ENCODE measurements at regions not wholly inside any gene's neighbourhood (a gene's known extent, or its start where the extent isn't known, plus 50 kb on each side); places are given as distances from the start of the nearest gene placed in this dataset.

GRCh38 chr1:175894581-175894980 lies 151.2 kb upstream of the TNR start:
- no peak for DNase-seq (ENCODE audit: extremely low read depth, low read depth)

DNA sequence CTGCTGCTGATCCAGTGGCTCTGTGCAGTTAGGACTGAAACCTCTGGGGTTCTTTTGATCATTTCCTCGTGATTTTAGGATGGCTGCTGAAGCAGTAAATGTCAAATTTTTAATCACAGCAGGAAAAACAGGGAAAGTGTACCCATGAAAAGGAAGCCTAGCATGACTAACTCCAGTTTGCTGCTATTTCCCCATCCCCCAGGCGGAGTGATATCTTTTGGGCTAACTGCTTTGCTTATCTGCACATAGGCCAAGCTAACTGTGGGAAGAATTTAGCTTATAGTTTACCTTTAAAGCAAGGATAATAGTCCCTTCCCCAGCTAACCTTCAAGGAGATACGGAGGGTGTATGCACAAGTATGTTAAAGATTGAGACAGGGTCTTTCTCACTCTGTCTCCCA lies 149.8 kb upstream of the TNR start:
- no peak for DNase-seq (ENCODE audit: extremely low read depth, low read depth)

DNA sequence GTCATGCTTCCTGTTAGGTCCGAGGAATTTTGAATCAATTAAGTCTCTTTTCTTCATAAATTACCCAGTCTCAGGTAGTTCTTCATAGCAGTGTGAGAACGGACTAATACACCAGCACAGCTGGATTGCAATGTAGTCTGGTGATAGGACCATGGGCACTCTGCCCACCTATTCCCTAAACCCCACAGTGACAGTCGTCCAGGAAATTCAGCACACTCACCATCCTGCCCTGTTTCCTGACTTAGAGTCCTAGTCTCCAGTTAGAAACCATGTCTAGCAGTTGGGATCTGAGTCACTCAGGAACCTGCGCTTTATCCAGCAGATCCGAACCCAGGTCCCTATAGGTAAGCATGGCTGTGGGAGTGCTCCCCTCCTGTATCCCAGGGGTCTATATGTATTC lies 149.3 kb upstream of the TNR start:
- no peak for DNase-seq (ENCODE audit: extremely low read depth, low read depth)

- no peak for DNase-seq (ENCODE audit: extremely low read depth, low read depth)
Observed at GRCh38 chr1:175891783-175892309, 148.5 kb upstream of the TNR start.

DNA sequence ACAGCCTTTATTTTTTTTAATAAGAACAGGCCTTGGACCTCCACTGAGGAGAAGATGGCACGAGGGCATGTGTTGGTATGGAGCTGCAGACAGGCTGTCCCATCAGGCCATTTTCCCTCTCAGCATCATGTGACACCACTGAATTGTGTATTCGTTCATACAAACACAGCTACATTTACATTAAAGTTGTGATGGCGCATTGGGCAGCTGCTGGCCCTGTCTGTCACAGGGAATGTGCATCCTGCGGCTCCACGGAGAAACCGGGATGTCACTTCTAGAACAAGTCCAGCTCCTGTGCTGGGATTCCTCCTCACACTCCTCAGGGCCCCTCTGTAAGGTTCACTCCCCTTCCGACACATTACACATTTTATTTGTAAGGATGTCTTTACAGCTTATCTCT lies 147.6 kb upstream of the TNR start:
- no peak for DNase-seq (ENCODE audit: extremely low read depth, low read depth)

GRCh38 chr1:175889848-175890247 lies 146.5 kb upstream of the TNR start:
- DNase-seq (ENCODE audit: extremely low read depth, low read depth): no peak

DNA sequence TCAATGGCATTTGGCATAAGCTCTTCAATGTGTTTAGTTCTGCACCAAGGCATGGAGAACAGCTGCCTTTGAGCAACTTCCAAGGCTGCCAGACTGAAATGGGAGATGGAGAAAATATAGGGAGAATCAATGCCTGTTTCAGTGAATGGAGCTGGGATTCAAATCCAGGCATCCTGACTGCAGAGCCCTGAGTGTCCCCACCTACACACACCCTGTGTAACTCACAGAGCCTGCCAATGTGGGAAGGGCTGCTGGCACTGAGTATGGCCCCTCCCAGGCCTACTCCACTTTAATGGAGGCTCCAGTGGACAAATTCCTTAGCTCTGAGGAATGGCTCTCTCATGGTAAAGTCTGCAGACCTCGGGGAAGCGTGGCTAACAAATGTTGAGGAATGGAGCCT lies 145.6 kb upstream of the TNR start:
- no peak for DNase-seq (ENCODE audit: extremely low read depth, low read depth)

- DNase-seq (ENCODE audit: extremely low read depth, low read depth): peak; percentile 70
Observed at GRCh38 chr1:175887981-175888428, 144.6 kb upstream of the TNR start.

DNA sequence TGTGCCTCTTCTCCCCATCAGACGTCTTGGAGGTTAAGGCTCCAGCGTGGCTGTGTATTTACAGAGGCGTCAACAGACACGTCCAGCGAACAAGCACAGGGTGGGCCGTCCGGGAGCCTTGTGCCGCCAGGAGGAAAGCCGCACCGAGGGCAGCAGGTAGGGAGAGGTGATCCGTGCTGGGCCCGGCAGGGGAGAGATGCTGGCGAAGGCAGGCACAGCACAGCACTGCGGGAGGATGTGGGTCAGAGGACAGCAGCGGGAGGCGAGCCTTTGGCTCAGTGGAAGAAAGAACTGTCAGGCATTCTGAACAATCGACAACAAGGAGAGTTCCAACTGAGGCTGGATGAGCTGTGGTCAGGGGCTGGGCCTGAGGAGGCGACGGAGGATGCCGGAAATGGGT lies 144.1 kb upstream of the TNR start:
- no peak for DNase-seq (ENCODE audit: extremely low read depth, low read depth)

DNA sequence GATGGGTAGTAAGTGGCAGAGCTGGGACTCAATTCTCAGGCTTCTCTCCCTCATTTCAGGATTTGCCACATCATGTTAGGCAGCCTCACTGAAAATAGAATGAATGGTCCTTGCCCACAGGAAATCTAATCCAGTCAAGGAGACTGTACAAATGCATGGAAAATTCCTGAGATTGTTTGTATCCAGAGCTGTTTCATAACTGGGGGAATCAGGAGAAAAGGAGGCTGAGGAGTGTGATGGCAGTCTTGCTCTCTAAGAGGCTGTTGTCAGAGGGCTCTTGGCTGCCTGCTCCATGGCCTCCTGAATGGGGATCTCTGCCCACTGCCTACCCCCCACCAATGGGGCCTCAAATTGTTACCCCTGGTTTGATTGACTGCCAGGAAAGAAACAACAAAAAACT lies 141.9 kb upstream of the TNR start:
- DNase-seq (ENCODE audit: extremely low read depth, low read depth): no peak

DNA sequence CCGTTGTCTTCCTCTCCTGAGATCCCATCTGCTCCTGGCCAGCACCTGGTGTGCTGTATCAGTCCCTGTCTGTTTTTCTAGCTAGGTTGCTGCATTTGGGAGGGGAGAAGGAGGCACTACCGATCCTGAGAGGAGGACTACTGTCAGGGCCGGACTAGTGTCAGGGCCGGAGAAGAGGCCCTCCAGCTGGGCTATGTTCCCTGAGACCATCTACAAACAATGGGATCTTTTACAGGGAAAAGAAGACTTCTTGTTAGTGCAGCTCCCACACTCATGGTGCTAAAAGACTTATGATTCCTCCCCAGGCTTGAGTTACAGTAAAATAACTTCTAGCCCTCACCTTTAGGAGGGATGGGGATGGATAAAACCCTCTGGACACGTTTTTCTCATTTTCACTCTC lies 141.0 kb upstream of the TNR start:
- DNase-seq (ENCODE audit: extremely low read depth, low read depth): no peak

DNA sequence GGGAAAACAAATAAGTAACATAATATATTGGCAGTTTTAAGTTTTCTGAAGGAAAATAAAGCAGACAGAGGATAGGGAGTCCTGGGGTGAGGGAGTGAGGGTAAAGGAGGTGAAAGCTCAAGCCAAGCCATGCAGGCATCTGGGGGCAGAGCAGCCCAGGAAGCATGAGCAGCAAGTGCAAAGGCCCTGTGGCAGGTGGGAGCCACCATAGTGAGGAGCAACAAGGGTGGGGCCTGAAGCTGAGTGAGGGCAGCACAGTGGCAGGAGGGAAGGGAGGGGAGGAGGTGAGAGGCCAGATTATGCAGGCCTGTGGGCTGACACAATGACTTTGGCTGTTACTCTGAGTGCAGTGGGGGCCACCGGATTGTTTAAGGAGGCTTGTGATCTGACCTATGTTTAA lies 138.8 kb upstream of the TNR start:
- no peak for DNase-seq (ENCODE audit: extremely low read depth, low read depth)

DNA sequence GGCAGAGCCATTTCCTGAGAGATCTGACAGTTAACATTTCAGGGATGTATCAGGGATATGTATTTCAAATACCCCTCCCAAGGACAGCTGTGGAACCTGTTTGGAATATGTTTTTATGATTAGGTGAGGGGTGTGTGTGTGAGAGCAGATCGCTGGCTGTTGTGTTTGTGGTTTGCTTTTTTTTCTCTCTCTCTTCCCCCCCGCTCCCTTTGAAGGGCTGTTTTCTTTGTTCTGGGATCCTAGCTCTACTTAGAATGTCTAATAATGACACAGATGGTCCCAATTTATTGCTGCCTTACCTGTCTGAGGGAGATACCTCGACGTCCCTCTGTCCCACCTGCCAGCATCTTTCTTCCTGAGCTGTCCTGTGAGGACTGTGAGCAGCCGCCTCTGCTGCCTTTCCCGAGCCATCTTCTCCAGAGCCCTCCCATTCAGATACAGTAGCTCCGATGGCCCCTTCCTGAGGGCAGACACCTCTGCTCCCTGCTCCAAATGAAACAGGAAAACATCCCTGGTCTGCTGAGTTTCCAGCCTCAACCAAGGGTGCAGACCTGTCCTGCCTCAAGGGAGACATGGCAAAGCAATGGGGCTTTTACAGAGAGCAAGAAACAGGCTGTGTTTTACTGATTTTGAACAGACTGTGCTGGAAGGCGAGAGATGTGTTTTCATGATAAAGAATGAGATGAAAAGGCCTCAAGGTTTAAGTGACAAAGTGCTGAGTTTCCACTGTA lies 138.0 kb upstream of the TNR start:
- DNase-seq (ENCODE audit: extremely low read depth, low read depth): no peak

DNA sequence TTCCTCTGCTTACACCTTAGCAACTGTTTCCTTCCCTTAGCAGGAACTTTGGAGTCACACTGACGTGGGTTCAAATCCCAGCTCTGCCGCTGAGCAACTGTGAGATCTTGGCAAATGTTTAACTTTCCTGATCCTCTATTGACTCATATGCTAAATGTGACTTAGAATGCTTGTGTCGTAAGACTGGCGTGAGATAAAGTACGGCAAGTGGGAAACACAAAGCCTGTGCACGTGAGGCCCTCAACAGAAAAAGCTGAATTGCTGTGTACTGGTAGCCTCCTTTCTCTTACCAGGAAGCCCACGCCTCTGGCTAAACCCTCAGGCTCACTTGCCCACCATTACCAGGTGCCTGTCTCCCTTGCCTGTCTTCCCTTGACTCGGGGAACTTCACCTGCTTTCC lies 135.4 kb upstream of the TNR start:
- no peak for DNase-seq (ENCODE audit: extremely low read depth, low read depth)

DNA sequence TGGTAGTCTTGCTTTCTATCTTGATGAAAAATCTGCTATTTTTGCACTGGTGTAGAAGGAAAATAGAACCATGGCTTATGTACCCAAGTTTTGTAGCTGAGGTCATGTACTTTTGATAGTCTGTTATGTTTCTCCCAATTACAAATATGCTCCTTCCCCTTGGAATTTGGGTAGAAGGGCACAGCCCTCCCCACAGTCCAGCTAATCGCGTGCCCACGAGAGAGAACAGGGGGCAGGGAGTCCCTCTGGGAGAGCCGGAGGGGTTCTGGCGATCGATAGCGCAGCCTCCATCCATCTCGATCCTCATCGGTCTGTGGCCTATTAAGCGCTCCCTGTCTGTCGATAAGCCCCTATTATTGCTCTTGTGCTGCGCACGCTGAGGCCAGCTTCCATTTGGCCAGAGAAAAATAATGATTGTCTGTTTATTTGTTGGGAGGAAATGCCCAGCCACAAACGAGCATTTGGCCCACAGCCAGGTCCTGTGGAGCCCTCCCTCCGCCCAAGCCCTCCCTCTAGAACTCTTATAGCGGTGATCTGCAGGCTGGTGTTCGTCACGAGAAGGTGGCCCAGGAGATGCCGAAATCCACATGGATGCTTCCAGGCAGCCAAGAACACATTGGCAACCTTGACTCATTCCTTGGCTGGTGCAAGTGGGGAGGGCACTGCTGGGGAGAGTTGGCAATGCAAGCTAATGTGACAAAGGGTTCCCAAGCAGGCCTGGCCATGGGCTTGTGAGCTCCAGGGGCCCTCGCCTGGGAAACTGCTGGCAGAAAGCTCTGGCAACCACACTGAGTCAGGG lies 134.7 kb upstream of the TNR start:
- DNase-seq (ENCODE audit: extremely low read depth, low read depth): no peak

- DNase-seq (ENCODE audit: extremely low read depth, low read depth): no peak
Observed at GRCh38 chr1:175875556-175875955, 132.2 kb upstream of the TNR start.

- no peak for DNase-seq (ENCODE audit: extremely low read depth, low read depth)
Observed at GRCh38 chr1:175874081-175874480, 130.7 kb upstream of the TNR start.

DNA sequence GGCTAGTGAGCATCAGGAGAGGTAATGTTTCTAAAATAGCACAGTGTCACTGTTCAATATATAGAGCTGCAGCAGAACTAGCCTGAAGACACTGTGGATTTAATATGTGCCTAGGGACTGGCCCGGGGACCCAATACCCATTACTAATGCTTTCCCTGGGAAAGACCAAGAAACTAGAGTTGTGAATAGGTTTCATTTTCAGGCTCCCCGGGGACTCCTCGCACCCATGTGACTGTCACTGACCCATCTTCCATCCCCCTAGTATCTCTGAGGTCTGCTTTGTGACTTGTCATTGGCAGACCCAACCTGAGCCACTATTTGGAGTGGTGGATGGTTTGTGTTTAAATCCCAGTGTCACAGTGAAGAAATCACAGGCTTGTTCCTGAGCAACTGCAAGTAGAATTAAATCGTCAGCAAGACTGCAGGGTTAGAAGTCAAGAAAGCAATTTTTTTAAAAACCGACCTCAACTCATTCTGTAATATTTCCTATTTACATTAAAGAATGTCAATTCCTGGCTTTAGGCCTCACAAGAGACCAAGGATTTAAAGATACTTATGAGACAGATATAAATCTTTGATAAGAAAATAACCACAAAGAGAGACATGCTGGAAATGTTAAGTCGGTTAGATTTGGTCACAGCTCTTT lies 130.0 kb upstream of the TNR start:
- DNase-seq (ENCODE audit: extremely low read depth, low read depth): no peak

DNA sequence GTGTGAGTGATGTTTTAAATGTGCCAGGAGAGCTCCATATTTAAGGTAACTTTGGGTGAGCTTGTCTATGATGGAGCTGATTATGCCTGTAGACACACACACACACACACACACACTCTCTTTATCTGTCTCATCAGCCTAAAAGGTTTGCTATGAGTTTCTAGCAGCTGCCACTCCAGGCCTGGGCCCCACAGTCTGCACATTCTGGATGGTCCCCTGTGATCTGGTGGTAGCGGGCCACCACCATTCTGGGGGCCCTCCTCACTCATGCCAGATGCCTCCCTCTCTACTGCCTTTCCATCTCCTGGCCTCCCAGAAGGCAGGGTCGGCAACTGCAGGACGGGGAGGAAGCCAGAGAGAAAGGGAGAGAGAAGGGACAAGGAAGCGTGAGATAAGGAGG lies 129.2 kb upstream of the TNR start:
- DNase-seq (ENCODE audit: extremely low read depth, low read depth): no peak

DNA sequence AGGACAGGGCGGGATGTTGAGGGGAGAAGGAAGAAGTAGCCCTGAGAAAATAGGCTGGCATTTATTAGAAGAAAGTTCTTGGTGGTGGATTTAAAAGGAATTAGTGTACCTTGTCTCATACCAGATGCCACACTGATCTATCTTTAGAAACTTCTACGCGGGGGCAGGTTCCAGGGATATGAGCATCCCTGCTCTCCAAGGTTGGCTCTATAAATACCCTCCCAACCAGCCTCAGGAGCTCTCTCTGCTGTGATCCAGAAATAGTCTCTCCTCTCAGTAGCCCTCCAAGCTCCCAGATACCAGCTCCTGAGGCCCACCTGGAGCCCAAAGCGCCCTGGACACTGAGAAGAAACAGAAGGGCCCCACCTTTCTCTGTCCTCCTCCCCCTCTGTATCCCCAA lies 128.3 kb upstream of the TNR start:
- DNase-seq (ENCODE audit: extremely low read depth, low read depth): no peak

GRCh38 chr1:175870217-175870616 lies 126.8 kb upstream of the TNR start:
- no peak for DNase-seq (ENCODE audit: extremely low read depth, low read depth)

GRCh38 chr1:175866776-175867175 lies 123.4 kb upstream of the TNR start:
- DNase-seq (ENCODE audit: extremely low read depth, low read depth): no peak

Measured in NCI-H460 (cell line).